H1 (cell line): ENCODE measurements at regions not wholly inside any gene's neighbourhood (a gene's known extent, or its start where the extent isn't known, plus 50 kb on each side); places are given as distances from the start of the nearest gene placed in this dataset.

ENCODE experiments used
- BACH1 ChIP-seq: IDR thresholded peaks from 2 replicates; pipeline ENCODE4 v1.6.1; 2012; ENCODE audit warnings: low read length, improper control_type of control experiment
- CTBP2 ChIP-seq: IDR thresholded peaks from 2 replicates; pipeline ENCODE4 v1.7.0; 2011; ENCODE audit warnings: borderline replicate concordance, mild to moderate bottlenecking, moderate library complexity, mixed read lengths, low read length; ENCODE audit not compliant: insufficient read depth, insufficient read length
- KDM5A ChIP-seq: fragments of 200-600 bp; IDR thresholded peaks from 2 replicates; pipeline ENCODE4 v1.7.1; 2012; ENCODE audit warnings: mild to moderate bottlenecking, low read length, inconsistent platforms, mixed read lengths
- RBBP5 ChIP-seq: IDR thresholded peaks from 2 replicates; pipeline ENCODE4 v1.7.1; 2012; ENCODE audit warnings: low read depth, mild to moderate bottlenecking, inconsistent platforms, low read length, moderate library complexity, borderline replicate concordance
- SUZ12 ChIP-seq: fragments of 200-600 bp; sonication (generic); IDR thresholded peaks from 2 replicates; pipeline ENCODE4 v1.6.1; 2012; ENCODE audit warnings: mild to moderate bottlenecking, inconsistent platforms, low read length, moderate library complexity, mixed read lengths
- ZNF274 ChIP-seq: IDR thresholded peaks from 2 replicates; pipeline ENCODE4 v1.7.0; 2012; ENCODE audit warnings: low read length, borderline replicate concordance; ENCODE audit errors: extremely low read depth

DNA sequence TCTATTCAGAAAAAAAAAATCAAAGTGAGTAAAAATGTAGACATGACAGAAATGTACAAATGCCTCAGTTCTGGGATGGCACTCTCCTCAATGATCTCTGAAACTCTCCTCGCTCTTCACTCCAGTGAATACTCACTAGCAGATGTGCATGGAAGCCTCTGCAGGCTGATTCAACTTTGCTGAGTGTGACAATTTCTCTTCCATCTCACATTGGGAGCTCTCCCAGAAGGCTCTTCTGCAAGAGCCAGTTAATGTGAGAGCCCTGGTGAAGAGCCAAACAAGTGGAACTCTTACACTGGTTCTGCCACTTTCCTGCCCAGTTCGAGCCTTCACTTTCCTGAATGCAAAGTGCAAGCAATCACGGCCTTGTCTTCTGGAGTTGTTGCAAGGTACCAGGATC is 147.1 kb upstream of the IRX6 start (continued):
- no peak for TF ChIP-seq ZNF274
- TF ChIP-seq BACH1, result no peak
- TF ChIP-seq KDM5A, result no peak
- TF ChIP-seq SUZ12, result no peak
- TF ChIP-seq CTBP2, result no peak
- no peak for TF ChIP-seq RBBP5
- TF ChIP-seq, all 59 proteins: peak for 0
